OCI-LY1 (cell line): ENCODE measurements at regions not wholly inside any gene's neighbourhood (a gene's known extent, or its start where the extent isn't known, plus 50 kb on each side); places are given as distances from the start of the nearest gene placed in this dataset.

ENCODE experiments used
- H2AFZ ChIP-seq: fragments of 200-600 bp; sonication (generic), shearing (Covaris generic); 2 replicates; pipeline ENCODE4 v1.6.0; 2014; ENCODE audit warnings: antibody characterized with exemption, mild to moderate bottlenecking, low read length
- H3F3A ChIP-seq: fragments of 200-600 bp; sonication (generic), shearing (Covaris generic); 2 replicates; pipeline ENCODE4 v1.6.0; 2014; ENCODE audit warnings: mild to moderate bottlenecking, antibody characterized with exemption, low read length, moderate library complexity; ENCODE audit not compliant: insufficient read depth
- H3K27ac ChIP-seq: fragments of 200-600 bp; sonication (generic); 2 replicates; pipeline ENCODE4 v1.5.1; 2014; ENCODE audit warnings: low read length, mixed run types, mild to moderate bottlenecking, low read depth; ENCODE audit not compliant: poor library complexity, severe bottlenecking
- H3K27me3 ChIP-seq: fragments of 200-600 bp; sonication (generic); 2 replicates; pipeline ENCODE4 v1.6.0; 2014; ENCODE audit warnings: antibody characterized with exemption, mild to moderate bottlenecking, low read length, moderate library complexity; ENCODE audit not compliant: insufficient read depth
- H3K36me3 ChIP-seq: fragments of 200-600 bp; sonication (generic); 2 replicates; pipeline ENCODE4 v1.6.1; 2014; ENCODE audit warnings: mild to moderate bottlenecking, antibody characterized with exemption, low read length, moderate library complexity, mixed read lengths; ENCODE audit not compliant: insufficient read depth
- H3K4me1 ChIP-seq: fragments of 200-600 bp; sonication (generic); 2 replicates; pipeline ENCODE4 v1.5.1; 2014; ENCODE audit warnings: mild to moderate bottlenecking, low read length, moderate library complexity; ENCODE audit not compliant: insufficient read depth, severe bottlenecking
- H3K4me2 ChIP-seq: fragments of 200-600 bp; sonication (generic), shearing (Covaris generic); 2 replicates; pipeline ENCODE4 v1.6.1; 2014; ENCODE audit warnings: low read length
- H3K4me3 ChIP-seq: fragments of 200-600 bp; sonication (generic); 2 replicates; pipeline ENCODE4 v1.5.1; 2014; ENCODE audit warnings: low read length, low read depth, mild to moderate bottlenecking, mixed read lengths; ENCODE audit not compliant: poor library complexity, severe bottlenecking
- H3K79me2 ChIP-seq: fragments of 200-600 bp; shearing (Covaris generic); 2 replicates; pipeline ENCODE4 v1.6.1; 2016; ENCODE audit warnings: mixed run types, low read length, mixed read lengths; ENCODE audit not compliant: insufficient read depth
- H3K9ac ChIP-seq: fragments of 200-600 bp; sonication (generic), shearing (Covaris generic); 2 replicates; pipeline ENCODE4 v1.6.1; 2014; ENCODE audit warnings: mild to moderate bottlenecking, low read length, mixed read lengths
- H3K9me2 ChIP-seq: fragments of 200-600 bp; sonication (generic), shearing (Covaris generic); 2 replicates; pipeline ENCODE4 v1.6.1; 2014; ENCODE audit warnings: low read depth, mild to moderate bottlenecking, low read length, mixed read lengths
- H3K9me3 ChIP-seq: fragments of 200-600 bp; shearing (Covaris generic); 2 replicates; pipeline ENCODE4 v1.6.1; 2014; ENCODE audit warnings: low read length, mixed read lengths
- H4K20me1 ChIP-seq: fragments of 200-600 bp; sonication (generic), shearing (Covaris generic); 2 replicates; pipeline ENCODE4 v1.6.0; 2016; ENCODE audit warnings: mild to moderate bottlenecking, low read length; ENCODE audit not compliant: insufficient read depth
- CTCF ChIP-seq: fragments of 200-600 bp; sonication (generic), shearing (Covaris generic); IDR thresholded peaks from 2 replicates; pipeline ENCODE4 v1.5.1; 2017; ENCODE audit warnings: mild to moderate bottlenecking, antibody characterized with exemption, low read length, moderate library complexity, mixed read lengths
- EZH2 ChIP-seq: fragments of 200-600 bp; sonication (generic), shearing (Covaris generic); IDR thresholded peaks from 2 replicates; pipeline ENCODE4 v1.8.0; 2017; ENCODE audit warnings: borderline replicate concordance, mixed run types, mild to moderate bottlenecking, antibody characterized with exemption, low read length, moderate library complexity, mixed read lengths

GRCh38 chr4:126271292-126271691, 956.5 kb downstream of the FAT4 start:
- H3K27ac ChIP-seq: no peak overlapping the region
- no peaks in the 10 kb centered on the region for H3K4me1 ChIP-seq
- TF ChIP-seq CTCF (no peak), EZH2 (no peak)
- no peak overlapping the region for H3K4me2 ChIP-seq
- no peaks in the 10 kb centered on the region for H4K20me1 ChIP-seq
- H3K9ac ChIP-seq: no peak overlapping the region
- no peak overlapping the region for H3K4me3 ChIP-seq
- H3K27me3 ChIP-seq: no peaks in the 10 kb centered on the region
- H3K9me2 ChIP-seq: no peaks in the 10 kb centered on the region
- H3K79me2 ChIP-seq: no peaks in the 10 kb centered on the region
- H3K9me3 ChIP-seq: no peaks in the 10 kb centered on the region
- no peaks in the 10 kb centered on the region for H3F3A ChIP-seq
- H3K36me3 ChIP-seq: no peaks in the 10 kb centered on the region
- H2AFZ ChIP-seq: no peak overlapping the region

DNA sequence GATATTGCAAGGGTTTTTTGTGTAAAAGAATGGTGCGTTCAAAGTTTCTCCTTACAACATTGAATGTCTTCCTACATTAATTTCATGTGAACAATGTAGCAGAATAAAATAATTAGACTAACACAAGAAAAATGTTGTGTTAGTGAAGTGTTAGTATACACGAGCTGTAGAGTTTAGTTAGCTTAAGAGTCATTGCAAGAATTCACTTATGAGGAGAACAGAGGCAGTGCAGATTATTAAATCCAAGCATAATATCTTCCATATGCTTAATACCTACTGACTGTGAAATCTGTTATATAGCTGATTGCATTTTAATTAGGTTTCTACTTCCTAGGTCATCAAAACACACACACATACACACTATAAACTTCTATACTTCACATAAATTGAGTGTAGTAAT, 959.0 kb downstream of the FAT4 start:
- Histone ChIP-seq H3K9me2 (no peaks in the 10 kb centered on the region), H2AFZ (no peak overlapping the region), H3F3A (no peaks in the 10 kb centered on the region), H3K4me3 (no peak overlapping the region), H3K9me3 (no peaks in the 10 kb centered on the region), H3K4me1 (no peaks in the 10 kb centered on the region), H3K79me2 (no peaks in the 10 kb centered on the region), H3K27ac (no peak overlapping the region), H3K27me3 (no peaks in the 10 kb centered on the region), H3K9ac (no peak overlapping the region), H4K20me1 (no peaks in the 10 kb centered on the region), H3K4me2 (no peak overlapping the region), H3K36me3 (no peaks in the 10 kb centered on the region)
- TF ChIP-seq CTCF: no peak
- no peak for TF ChIP-seq EZH2

DNA sequence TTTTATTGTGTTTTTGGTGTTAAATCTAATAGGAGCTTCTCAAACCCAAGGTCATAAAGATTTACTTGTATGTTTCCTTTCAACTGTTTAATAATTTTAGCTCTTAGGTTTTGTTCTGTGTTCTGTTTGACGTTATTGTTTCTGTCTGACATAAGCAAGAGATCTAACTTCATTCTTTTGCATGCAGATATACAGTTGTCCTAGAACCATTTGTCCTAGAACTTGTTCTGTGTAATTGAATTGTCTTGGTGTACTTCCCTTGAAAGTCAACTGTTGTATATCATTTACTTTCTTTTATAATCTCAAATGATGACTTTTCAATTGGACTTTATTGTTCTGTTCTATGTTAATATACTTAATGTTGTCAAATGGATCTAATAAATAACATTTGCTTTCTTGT, 977.1 kb downstream of the FAT4 start:
- H3K9me3 ChIP-seq: no peaks in the 10 kb centered on the region
- no peak overlapping the region for H3K27ac ChIP-seq
- no peaks in the 10 kb centered on the region for H3K36me3 ChIP-seq
- TF ChIP-seq EZH2: no peak
- H3K9me2 ChIP-seq: no peaks in the 10 kb centered on the region
- no peak overlapping the region for H3K9ac ChIP-seq
- H3F3A ChIP-seq: no peaks in the 10 kb centered on the region
- no peaks in the 10 kb centered on the region for H4K20me1 ChIP-seq
- H3K27me3 ChIP-seq: no peaks in the 10 kb centered on the region
- no peaks in the 10 kb centered on the region for H3K4me1 ChIP-seq
- H3K4me2 ChIP-seq: no peak overlapping the region
- H3K4me3 ChIP-seq: no peak overlapping the region
- H2AFZ ChIP-seq: no peak overlapping the region
- H3K79me2 ChIP-seq: no peaks in the 10 kb centered on the region

- no peak for TF ChIP-seq EZH2
- no peak for TF ChIP-seq CTCF
- Histone ChIP-seq H3K27me3 (no peaks in the 10 kb centered on the region), H3K4me1 (no peaks in the 10 kb centered on the region), H3K9ac (no peak overlapping the region), H3K9me2 (no peaks in the 10 kb centered on the region), H3K4me3 (no peak overlapping the region), H3K4me2 (no peak overlapping the region), H2AFZ (no peak overlapping the region), H4K20me1 (no peaks in the 10 kb centered on the region), H3K27ac (no peak overlapping the region), H3K36me3 (no peaks in the 10 kb centered on the region), H3K9me3 (no peaks in the 10 kb centered on the region), H3K79me2 (no peaks in the 10 kb centered on the region), H3F3A (no peaks in the 10 kb centered on the region)
Observed at GRCh38 chr4:126298271-126298670, 983.5 kb downstream of the FAT4 start.
